Inflammatory macrophage treated with lipopolysaccharide for 4 hours (primary cell): ENCODE measurements at regions not wholly inside any gene's neighbourhood (a gene's known extent, or its start where the extent isn't known, plus 50 kb on each side); places are given as distances from the start of the nearest gene placed in this dataset.

Experiments
- DNase-seq: peaks from one replicate; pipeline ENCODE4 v3.0.0-alpha.2; 2020

DNA sequence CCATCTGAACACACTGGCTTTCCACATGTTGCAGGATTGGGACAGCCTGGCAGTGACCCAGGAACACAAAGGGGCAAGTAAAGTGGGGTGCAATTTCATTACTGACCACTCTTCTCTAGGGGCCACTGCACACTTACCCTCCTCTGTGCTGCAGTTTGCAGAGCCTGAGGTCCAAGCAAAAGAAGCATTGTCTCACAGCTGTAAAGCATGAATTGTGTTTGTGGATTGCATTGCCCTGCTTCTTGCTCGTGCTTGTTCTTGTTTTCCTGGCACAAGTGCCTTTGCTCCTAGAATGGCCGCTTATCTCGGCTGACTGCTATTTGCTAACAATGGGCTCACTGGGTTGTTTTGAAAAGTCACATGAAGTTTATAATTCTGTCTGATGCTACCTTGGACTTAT is 209.1 kb upstream of the JADE1 start:
- no peak for DNase-seq

DNA sequence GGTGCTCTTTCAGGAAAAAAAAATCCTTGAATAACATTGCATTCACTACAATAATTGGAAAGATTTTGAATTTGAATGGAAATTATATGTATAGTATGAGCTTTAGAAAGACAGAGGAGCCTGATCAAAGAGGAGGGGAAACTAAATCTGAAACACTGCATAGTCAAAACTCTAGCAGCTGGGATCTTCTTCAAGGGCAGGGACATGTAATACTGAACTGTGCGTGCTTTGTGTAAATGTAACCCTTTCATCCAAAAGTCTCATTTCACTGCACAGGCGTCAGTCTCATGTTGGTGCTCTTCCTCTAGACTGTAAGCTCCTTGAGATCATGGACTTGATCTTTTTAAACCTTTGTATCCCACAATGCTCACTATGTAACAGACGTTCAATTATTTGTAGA is 212.0 kb upstream of the JADE1 start:
- DNase-seq = no peak

DNA sequence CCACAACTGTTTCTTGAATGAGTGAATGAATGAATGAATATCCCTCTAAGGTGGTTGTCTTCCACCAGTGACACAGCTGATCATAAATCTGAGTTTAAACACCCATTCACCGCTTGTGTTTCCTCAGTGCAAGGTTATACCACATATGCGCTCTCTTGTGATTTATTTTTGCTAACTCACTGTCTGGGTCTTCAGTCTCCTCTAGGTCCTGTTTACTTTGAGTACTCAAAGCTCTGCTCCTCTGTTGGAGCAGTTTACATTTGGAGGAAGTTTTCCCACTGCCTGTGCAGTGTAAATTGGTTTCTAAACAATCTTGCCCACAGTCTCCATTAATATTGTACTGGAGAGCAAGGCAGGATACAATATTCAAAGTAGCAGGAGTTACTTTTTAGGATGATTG is 212.6 kb upstream of the JADE1 start:
- DNase-seq = no peak

DNA sequence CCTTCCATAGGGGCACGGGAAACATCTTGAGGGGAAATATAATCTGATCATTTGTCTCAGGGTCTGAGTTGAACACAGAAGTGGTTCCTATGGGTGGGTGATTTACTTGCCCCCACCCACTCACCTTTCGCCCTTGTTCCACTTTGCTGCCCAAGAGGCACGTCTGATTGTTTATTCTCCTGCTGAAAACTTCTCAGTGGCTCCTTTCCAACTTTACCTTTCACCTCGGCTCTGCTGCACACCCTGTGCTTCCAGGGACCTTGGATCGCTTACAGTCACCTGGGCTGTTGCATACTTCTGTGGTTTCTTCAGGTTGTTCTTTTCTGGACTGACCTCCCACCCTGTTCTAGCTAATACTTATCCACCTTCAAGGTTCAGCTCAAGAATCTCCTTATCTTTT is 213.4 kb upstream of the JADE1 start:
- DNase-seq = no peak

DNA sequence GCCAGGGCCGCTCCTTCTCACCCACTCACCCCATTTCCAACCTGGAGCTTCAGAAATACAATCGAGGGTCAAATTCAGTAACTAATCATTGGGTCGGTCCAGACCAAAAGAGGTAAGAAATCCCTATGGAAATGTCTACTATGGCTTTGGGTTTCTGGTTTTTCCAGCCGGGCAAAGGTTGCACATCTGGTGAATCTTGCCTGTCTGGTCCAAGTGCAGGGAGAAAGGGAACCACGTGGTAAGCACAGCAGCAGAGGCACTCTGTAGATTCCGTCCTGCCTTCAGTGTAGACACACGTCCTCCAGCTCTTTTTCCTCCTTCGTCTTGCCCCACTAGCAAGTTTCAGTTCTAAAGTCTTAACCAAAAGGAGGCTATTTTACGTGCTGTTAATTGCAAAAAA is 218.0 kb upstream of the JADE1 start:
- DNase-seq = no peak

DNA sequence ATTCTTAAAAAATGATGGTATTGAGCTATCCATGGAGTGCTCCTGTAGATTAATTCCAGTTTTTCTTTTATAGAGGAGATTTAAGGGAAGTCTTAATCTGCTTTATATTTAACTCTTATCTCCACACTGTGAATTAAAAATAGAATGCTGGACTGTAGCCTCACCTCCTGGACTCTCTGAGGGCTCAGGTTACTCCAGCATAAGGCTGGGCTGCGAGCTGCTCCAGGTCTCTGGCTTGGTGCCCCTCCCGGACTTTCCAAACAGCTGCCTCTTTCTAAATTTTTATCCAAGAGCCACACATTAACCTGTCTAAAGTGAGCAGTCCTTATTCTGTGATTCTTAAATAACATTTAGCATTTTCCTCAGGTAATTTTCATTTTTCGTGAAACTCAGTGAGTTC is 218.7 kb upstream of the JADE1 start:
- no peak for DNase-seq

DNA sequence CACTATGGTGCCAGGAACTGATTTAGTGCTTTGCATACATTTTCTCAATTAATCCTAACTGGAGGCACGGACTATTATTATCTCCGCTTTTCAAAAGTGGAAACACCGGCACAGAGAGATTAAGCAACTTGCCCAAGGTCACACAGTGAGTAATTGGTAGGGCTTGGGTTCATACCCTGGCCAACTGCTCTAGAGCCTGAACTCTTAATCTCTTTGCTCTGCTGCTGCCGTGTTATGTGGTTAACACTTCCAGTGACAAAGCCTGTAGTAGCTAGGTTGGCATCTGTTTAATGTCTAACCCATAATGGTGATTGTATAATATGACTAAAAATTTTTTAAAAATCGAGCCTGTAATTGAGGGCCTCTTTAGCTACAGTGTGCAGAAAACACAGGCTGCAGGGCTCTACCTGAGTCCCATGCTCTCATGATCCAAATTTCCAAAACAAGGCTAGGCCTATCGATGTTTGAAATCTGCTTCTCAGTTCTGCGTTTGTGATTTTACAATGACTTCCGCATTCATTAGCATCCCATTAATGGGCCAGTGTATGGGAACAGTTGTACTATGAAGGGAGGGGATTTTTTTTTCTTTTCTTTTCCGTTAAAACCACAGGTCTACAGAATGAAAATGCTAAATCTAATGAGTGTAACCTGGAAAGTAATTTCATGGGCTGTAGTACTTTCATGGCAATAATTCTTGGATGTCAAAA is 219.3 kb upstream of the JADE1 start:
- no peak for DNase-seq

DNA sequence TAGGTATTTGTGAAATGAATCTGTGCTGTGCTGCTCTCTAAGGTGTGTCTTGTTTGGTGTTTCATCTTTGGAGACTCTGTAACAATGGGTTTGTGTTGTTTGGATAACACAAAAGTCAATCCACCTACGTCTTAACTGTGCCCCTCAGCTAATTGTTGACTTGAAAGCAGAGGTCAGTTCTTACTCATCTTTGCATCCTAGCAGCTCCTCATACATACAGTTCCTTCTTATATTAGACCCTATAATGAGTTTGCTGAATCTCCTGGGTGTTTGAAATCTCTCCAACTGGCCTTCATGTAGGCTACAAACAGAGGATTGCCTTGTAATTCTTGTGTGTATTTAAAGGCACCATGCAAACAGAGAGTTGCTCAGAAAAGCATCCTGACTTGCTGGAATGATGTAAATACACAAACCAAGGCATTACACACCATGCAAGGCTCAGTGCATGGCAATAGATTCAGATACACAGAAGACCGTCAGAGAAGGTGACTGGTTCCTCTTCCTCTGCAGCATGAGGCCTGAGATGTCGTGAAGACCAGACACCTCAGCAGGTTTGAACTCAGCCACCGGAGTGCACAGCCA is 220.0 kb upstream of the JADE1 start:
- no peak for DNase-seq

DNA sequence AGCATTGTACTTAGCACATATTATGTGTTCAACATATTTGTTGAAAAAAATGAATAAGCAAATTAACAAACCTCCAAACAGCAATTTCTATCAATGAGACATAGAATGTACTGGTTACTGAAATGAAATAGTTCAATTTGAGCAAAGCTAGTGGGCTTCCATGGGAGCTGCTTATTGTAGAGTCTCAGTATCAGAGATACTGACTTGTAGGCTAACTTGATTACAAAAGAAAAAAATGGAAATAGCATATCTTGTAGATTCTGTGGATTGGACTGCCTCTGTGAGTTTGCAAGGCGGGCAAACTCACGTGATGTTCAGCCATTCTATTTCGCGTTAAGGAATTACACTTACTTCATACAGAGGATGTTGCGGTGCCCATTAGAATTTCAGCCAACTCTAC is 222.1 kb upstream of the JADE1 start:
- DNase-seq = no peak

DNA sequence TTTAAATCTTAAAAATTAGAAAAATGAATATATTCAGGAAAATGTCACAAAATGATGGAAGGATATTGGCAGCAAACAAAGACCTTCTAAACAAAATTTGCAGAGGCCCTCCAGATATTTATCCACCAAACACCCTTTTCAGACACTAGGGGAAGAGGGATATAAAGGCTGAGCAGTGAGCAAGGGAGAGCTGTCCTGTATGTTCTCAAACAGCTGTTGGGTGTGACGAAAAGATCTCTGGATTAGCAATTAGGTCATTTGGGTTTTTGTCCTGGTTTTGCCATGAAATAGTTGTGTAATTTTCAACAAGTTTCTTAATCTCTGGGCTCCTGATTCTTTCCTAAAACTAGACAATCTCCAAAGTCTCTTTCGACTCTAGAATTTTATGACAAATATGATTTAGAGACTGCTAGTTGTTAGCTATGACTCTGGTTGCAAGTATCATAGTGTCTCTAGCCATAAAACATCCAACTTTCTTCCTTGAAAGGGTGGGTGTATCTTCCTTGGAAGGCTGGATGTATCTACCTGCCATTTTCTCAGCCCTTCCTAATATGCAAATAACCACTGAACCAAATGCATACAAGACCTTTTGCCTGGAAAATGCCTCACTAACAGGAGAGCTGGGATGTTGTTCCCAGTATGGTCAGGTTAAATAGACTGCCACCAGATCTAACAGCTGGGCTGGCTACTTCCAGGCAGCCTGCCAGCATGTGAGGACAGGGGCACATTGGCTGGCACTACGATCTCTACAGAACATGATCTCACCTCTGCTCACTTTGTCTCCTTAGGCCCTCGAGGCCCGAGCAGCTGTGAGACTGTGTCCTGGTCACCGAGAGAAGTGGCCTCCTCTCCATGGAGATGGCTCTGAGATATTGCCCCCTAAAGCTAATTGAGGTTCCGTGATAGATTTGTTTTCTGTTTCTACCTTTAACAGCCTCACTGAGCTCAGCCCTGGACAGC is 225.5 kb upstream of the JADE1 start:
- no peak for DNase-seq

DNA sequence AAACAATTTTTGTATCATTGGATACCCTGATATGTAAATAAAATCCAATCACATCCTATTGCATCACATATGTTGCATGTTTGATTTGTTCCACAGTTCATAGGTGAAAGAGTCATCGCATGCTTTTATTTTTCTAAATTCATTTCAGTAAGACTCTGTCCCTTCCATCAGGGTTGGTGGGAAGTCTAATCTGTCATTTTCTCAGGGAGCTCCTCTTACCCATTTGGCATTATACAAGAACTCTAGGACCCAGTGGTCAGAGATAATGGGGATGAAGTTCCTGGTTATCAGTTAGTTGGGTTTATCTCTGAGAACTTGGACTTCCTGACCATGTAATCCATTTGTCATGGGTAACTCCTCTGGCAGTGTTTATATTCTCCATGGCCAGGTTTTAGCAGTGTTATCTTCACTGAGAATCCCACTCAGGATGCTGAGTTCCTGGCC is 227.1 kb upstream of the JADE1 start:
- DNase-seq = no peak

DNA sequence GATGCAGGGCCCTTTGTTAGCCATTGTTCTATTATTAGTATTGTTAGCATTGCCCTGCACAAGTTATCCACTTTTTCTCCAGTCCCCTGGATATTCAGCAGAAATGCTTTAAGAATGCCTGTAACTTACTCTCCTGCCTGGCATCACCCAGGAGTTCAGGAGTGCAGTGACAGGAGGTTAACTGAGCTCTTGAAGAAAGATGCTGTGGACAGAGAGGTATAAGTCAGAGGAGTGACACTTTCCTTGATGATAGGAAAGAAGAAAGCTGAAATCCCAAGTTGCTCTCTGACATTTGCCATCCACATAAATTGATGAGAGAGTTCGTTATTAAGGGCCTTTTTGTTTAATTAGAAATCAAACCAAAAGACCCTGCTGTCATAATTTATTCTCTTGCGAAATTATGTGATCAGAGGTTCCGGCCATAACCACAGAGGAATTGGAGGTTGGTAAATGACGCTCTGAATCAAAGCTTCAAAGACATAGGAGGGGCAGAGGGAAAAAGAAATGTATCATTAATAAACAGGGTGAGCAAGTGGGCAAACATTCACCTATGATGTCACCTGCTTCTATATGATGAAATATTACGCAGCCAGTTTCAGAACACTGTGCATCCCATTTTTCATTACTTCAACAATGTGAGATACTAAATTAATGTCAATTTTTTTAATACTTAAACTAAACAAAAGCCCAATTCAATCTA is 230.2 kb upstream of the JADE1 start:
- DNase-seq = no peak

DNA sequence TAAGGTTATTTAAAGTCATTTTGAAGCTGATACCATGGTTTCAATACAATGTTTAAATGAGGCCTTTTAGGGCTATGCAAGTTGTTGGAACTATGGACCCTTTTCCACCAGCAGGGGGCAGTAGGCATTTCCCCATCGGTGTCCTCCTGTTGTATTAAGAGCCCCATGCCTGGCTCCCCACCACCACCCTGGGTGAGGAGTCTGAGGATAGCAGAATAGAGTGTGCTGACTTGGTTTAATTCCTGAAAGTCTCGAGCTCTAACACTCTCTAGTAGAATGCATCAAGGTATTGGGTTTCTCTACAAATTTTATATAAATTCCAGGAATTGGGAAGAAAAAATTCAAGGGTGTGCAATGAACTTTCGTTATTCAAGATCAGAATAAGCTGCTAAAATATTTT is 234.8 kb upstream of the JADE1 start:
- peak; percentile 59 for DNase-seq

DNA sequence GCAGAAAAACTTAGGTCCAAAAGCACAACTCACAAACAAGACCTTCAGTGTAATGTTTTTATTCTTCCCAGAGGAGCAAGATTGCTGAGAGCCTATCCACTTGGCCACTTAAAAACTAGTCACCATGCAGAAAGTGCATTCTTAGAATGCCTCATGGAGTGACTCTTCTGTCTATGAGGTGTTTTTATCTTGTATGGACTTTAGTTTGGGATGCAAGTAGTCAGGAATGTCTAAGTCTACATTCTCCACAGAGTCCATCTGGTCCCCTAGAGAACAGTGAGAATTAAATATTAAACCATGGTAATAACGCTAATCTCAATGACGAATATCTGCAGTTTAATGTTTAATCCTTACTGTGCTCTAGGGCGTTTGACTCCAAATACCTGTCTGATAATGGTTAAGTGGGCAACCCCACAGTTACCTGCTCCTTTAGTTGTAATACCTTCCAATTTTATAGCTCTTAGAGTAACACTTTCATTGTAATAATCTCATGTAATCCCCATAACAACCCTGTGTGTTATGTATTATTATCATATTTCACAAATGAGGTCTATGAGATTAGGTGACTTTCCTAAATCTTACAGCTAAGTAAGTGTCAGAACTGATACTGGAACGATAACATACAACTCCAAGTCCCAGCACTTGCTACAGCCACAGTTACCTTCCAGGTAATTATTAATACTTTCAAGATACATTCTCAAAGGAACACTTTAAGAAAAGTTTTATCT is 235.6 kb upstream of the JADE1 start:
- DNase-seq = no peak

DNA sequence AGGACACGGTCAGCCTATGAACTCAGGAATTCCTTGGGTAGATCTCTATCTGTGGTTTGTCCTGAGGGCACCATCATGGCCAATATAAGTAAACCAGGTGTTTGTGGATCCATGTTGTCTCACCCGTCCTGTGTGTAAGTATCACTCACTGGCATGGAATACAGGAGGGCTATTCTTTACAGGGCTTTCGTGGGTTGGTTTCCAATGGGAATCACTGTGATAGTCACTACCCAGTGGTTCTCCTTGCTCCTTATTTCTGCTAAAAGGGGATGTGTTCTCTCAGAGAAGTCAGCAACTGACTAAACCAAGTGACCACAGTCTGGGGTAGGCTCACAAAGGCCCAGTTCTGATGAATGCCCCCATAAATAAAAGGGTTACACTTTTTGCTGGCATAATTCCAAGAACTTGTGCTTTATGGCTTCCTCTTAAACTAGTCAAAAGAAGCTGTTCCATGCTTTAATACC is 236.7 kb upstream of the JADE1 start:
- DNase-seq = peak; percentile 15

DNA sequence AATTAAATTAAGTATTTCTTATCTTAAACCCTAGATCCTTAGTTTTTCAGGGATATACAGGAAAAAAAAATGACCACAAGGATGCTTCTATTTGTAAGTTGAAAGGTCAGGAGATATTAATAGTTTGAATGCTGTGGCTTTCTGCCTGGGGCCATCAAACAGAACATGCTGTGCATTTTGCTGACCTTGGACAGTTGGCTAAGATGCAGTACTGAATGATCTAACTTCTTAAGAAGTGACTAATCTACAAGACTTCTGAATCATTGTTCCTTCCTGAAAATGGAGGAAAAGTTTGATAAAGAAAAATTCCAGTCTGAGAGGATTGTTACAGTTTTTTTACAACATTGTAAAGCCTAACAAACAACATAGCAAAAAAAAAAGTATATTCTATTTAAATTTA is 237.8 kb upstream of the JADE1 start:
- DNase-seq = peak; percentile 90

DNA sequence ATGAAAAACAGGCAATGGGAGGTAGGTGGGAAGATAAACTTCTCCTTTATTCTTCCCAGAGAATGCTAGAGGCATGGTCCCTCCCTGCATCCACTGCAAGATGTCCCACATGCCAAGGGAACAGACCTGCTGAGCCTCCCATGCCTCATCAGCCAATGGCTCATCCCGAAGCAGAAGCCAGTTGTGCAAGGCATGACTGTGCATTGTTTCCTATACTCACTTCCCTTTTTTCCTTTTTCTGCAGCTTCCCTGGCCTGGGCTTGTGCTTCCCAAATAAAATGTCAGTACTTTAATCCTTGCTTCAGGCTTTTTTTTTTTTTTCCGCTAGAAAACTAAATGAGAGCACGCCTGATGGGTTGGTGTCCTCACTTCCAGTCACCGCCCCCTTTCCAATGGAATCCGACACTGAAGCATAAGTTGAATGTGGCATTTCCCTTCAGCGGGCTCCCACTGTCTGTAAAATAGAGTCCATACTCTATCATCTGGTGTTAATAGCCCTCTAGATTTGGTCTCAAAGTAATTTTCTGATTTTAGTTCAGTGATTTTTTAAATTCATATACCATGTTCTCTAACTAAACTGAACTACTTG is 239.0 kb upstream of the JADE1 start:
- peak; percentile 91 for DNase-seq

DNA sequence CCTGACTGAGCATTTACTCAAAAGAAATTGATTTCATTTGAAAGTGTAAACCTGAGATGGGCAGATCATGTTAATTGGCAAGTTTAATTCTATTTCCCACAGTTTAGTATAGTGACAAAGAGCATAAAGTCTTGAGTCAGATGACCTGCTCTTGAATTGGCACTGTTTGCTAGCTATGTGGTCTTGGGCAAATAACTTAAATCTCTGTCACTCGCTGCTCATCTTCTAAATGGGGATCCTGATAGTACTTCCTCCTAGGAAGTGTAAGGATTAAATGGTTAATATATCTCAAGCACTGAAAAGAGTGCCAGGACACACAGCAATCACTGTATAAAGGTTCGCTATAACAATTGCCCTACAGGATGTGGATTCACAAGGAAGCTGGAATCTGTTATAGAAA is 242.8 kb upstream of the JADE1 start:
- no peak for DNase-seq

DNA sequence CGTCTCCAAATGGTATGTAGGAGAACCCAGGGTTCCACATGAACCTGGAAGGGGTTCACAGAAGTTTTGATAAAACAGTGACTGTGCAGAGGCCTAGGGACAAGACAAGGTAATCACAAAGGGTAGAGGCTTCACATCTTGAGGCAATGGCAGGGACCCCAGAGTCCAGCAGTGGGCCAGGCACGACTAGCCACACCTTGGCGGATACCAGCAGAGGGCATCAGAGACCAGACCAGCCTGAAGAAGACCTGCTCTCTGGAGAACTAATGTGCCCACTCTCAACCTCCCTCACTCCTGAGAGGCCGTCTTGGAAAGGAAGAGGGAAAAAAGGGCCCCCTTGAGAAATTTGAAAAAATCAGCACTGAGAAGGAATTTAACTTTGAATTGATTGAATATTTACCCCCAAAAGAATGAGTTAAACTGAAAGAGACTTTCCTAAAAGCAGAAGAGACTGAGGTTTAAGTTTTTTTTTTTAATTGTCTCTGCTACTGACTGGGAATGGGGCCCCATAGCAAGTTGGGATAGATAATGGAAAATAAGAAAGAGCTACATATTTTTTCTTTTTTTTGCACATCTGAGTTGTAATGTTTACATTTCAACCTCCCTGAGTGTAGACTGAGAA is 243.8 kb upstream of the JADE1 start:
- DNase-seq = peak; percentile 30

DNA sequence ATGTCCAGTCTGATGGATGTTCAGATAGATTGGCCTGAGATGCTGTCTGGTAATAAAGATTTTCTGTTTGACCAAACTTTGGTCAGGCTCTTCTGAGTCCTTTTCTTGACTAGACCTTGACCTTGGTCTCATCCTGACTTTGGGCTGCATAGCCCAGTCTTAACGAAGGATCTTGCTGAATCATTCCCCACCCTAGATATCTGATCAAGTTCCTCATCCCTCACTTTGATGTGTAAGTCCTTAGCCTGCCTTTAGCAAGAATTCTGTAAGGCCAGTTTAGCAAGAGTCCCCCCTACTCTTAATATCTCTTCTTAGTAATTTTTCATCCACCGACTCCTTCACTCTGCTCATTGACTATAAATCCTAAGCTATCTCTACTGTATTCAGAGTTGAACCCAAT is 244.4 kb upstream of the JADE1 start:
- peak; percentile 17 for DNase-seq

DNA sequence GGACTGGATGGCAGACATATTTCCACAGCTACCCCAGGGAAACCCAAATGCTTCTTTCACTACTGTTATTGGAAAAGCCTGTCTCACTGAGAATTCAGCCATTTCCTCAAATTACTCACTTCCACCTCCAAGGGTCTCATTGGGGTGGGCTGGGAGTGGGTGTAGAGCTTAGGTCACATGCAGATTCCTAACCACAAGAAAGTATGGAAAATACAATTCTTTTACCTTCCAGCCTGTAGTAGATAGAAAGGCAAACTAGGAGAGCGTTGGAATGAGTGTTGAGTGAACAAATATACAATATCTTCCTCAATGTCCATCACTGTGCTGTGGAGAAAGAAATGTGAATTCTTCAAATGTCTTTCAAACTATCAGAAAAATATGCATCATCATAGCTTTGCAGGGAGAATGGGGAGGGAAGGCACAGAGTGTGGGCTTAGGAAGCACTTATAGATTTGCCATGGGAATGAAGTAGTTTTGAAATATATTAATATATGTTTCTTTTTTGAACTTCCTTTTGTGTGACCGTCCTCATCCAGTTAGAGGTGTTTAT is 245.3 kb upstream of the JADE1 start:
- DNase-seq = peak; percentile 36
